Stimulated activated naive B cell treated with anti-CD40 and anti-IgM and Interleukin-4, amounts not matched to agents 10 μg/mL and 1 μg/mL and 100 μg/mL, for 72 hours (primary cell): ENCODE measurements at regions not wholly inside any gene's neighbourhood (a gene's known extent, or its start where the extent isn't known, plus 50 kb on each side); places are given as distances from the start of the nearest gene placed in this dataset.

Experiments used
- ATAC-seq, 2 donors: fragments of 150-1000 bp; cut with Tn5 transposase; replicated peaks; 2 replicates each; pipeline ENCODE4 v1.10.0; 2021; ENCODE audit warnings: moderate library complexity in 1 of 2
- DNase-seq: peaks from one replicate; pipeline ENCODE4 v3.0.0; 2021
- H3K27ac Mint-ChIP-seq: one replicate; pipeline ENCODE4 v1.8.0; 2022; ENCODE audit warnings: mild to moderate bottlenecking, mixed read lengths
- H3K27me3 Mint-ChIP-seq, 2 donors: one replicate each; pipeline ENCODE4 v1.8.0; 2022; ENCODE audit warnings: mixed read lengths in 2 of 2
- H3K36me3 Mint-ChIP-seq, 2 donors: one replicate each; pipeline ENCODE4 v1.8.0; 2022; ENCODE audit warnings: mixed read lengths in 2 of 2, mild to moderate bottlenecking in 1 of 2
- H3K4me1 Mint-ChIP-seq, 2 donors: one replicate each; pipeline ENCODE4 v1.8.0; 2022; ENCODE audit warnings: mixed read lengths in 2 of 2, mild to moderate bottlenecking in 1 of 2
- H3K4me3 Mint-ChIP-seq, 2 donors: one replicate each; pipeline ENCODE4 v1.8.0; 2022; ENCODE audit warnings: mild to moderate bottlenecking in 2 of 2, mixed read lengths in 2 of 2, moderate library complexity in 1 of 2
- H3K9me3 Mint-ChIP-seq, 2 donors: one replicate each; pipeline ENCODE4 v1.8.0; 2022; ENCODE audit warnings: mixed read lengths in 2 of 2, mild to moderate bottlenecking in 1 of 2

- DNase-seq = no peak
- Mint-ChIP-seq H3K36me3 (no peaks in the 10 kb centered on the region), H3K27me3 (no peaks in the 10 kb centered on the region), H3K27ac (no peak overlapping the region), H3K4me3 (no peak overlapping the region), H3K4me1 (no peaks in the 10 kb centered on the region), H3K9me3 (no peaks in the 10 kb centered on the region)
- ATAC-seq = no peak
Measured at GRCh38 chr7:8906396-8907075, 473.1 kb downstream of the NXPH1 start.

GRCh38 chr7:8908889-8909288 lies 475.5 kb downstream of the NXPH1 start:
- no peaks in the 10 kb centered on the region for H3K36me3 Mint-ChIP-seq
- no peak overlapping the region for H3K27ac Mint-ChIP-seq
- no peak for ATAC-seq
- H3K4me1 Mint-ChIP-seq = no peaks in the 10 kb centered on the region
- no peak for DNase-seq
- no peaks in the 10 kb centered on the region for H3K27me3 Mint-ChIP-seq
- H3K9me3 Mint-ChIP-seq = no peaks in the 10 kb centered on the region
- no peak overlapping the region for H3K4me3 Mint-ChIP-seq

GRCh38 chr7:8913682-8914081 lies 480.3 kb downstream of the NXPH1 start:
- Mint-ChIP-seq H3K4me1 (no peaks in the 10 kb centered on the region), H3K27me3 (no peaks in the 10 kb centered on the region), H3K4me3 (no peak overlapping the region), H3K36me3 (no peaks in the 10 kb centered on the region), H3K27ac (no peak overlapping the region), H3K9me3 (peaks cover 0 to 6% of the 10 kb centered on the region in 2 donors)
- DNase-seq (no peak), ATAC-seq (no peak)

GRCh38 chr7:8921807-8922206 lies 488.4 kb downstream of the NXPH1 start:
- H3K4me3 Mint-ChIP-seq = no peak overlapping the region
- no peak for ATAC-seq

GRCh38 chr7:8922726-8923125 lies 489.3 kb downstream of the NXPH1 start:
- Mint-ChIP-seq H3K4me3 (no peak overlapping the region), H3K4me1 (no peaks in the 10 kb centered on the region), H3K27ac (no peak overlapping the region), H3K9me3 (peaks cover 11 to 14% of the 10 kb centered on the region in 2 donors), H3K27me3 (no peaks in the 10 kb centered on the region), H3K36me3 (no peaks in the 10 kb centered on the region)
- ATAC-seq (no peak), DNase-seq (no peak)

More at GRCh38 chr7:8921807-8922206, 488.4 kb downstream of the NXPH1 start:
- no peak overlapping the region for H3K27ac Mint-ChIP-seq
- H3K4me1 Mint-ChIP-seq = no peaks in the 10 kb centered on the region
- H3K36me3 Mint-ChIP-seq = no peaks in the 10 kb centered on the region
- peaks cover 11 to 14% of the 10 kb centered on the region in 2 donors for H3K9me3 Mint-ChIP-seq
- H3K27me3 Mint-ChIP-seq = no peaks in the 10 kb centered on the region
- DNase-seq = no peak

- H3K27me3 Mint-ChIP-seq = no peaks in the 10 kb centered on the region
- no peak overlapping the region for H3K4me3 Mint-ChIP-seq
- no peak overlapping the region for H3K27ac Mint-ChIP-seq
- ATAC-seq (no peak), DNase-seq (no peak)
- H3K9me3 Mint-ChIP-seq = peaks cover 9 to 14% of the 10 kb centered on the region in 2 donors
- H3K36me3 Mint-ChIP-seq = no peaks in the 10 kb centered on the region
- H3K4me1 Mint-ChIP-seq = no peaks in the 10 kb centered on the region
Measured at GRCh38 chr7:8923164-8923806, 489.9 kb downstream of the NXPH1 start.

GRCh38 chr7:8931906-8932646 lies 498.7 kb downstream of the NXPH1 start:
- ATAC-seq (no peak), DNase-seq (no peak)
- Mint-ChIP-seq H3K27me3 (no peaks in the 10 kb centered on the region), H3K4me3 (no peak overlapping the region), H3K36me3 (no peaks in the 10 kb centered on the region), H3K27ac (no peak overlapping the region), H3K4me1 (no peaks in the 10 kb centered on the region), H3K9me3 (peaks cover 0 to 13% of the 10 kb centered on the region in 2 donors)

GRCh38 chr7:8932751-8933150 lies 499.3 kb downstream of the NXPH1 start:
- Mint-ChIP-seq H3K27ac (no peak overlapping the region), H3K9me3 (peaks cover 0 to 13% of the 10 kb centered on the region in 2 donors), H3K27me3 (no peaks in the 10 kb centered on the region), H3K4me3 (no peak overlapping the region), H3K4me1 (no peaks in the 10 kb centered on the region), H3K36me3 (no peaks in the 10 kb centered on the region)
- ATAC-seq = no peak
- no peak for DNase-seq

GRCh38 chr7:8937204-8937603 lies 503.8 kb downstream of the NXPH1 start:
- H3K9me3 Mint-ChIP-seq = peaks cover 2 to 13% of the 10 kb centered on the region in 2 donors
- H3K27me3 Mint-ChIP-seq = no peaks in the 10 kb centered on the region

GRCh38 chr7:8938044-8938805 lies 504.8 kb downstream of the NXPH1 start:
- Mint-ChIP-seq H3K27me3 (no peaks in the 10 kb centered on the region), H3K9me3 (peaks cover 2 to 16% of the 10 kb centered on the region in 2 donors)
- no peak for ATAC-seq

More at GRCh38 chr7:8937204-8937603, 503.8 kb downstream of the NXPH1 start:
- DNase-seq = no peak
- H3K4me3 Mint-ChIP-seq = no peak overlapping the region
- ATAC-seq = no peak
- no peak overlapping the region for H3K27ac Mint-ChIP-seq
- no peaks in the 10 kb centered on the region for H3K36me3 Mint-ChIP-seq
- no peaks in the 10 kb centered on the region for H3K4me1 Mint-ChIP-seq

GRCh38 chr7:8939446-8939845 lies 506.0 kb downstream of the NXPH1 start:
- Mint-ChIP-seq H3K9me3 (peaks cover 2 to 12% of the 10 kb centered on the region in 2 donors), H3K4me1 (no peaks in the 10 kb centered on the region)
- no peak for ATAC-seq

More at GRCh38 chr7:8938044-8938805, 504.8 kb downstream of the NXPH1 start:
- H3K36me3 Mint-ChIP-seq = no peaks in the 10 kb centered on the region
- no peak overlapping the region for H3K4me3 Mint-ChIP-seq
- H3K27ac Mint-ChIP-seq = no peak overlapping the region
- DNase-seq = no peak
- no peaks in the 10 kb centered on the region for H3K4me1 Mint-ChIP-seq

GRCh38 chr7:8963722-8964121 lies 530.3 kb downstream of the NXPH1 start:
- Mint-ChIP-seq H3K36me3 (no peaks in the 10 kb centered on the region), H3K4me3 (no peak overlapping the region), H3K4me1 (no peaks in the 10 kb centered on the region), H3K9me3 (peaks cover 0 to 3% of the 10 kb centered on the region in 2 donors), H3K27ac (no peak overlapping the region), H3K27me3 (no peaks in the 10 kb centered on the region)
- DNase-seq = no peak
- ATAC-seq = no peak

More at GRCh38 chr7:8939446-8939845, 506.0 kb downstream of the NXPH1 start:
- H3K27ac Mint-ChIP-seq = no peak overlapping the region
- no peak for DNase-seq
- no peaks in the 10 kb centered on the region for H3K27me3 Mint-ChIP-seq
- no peaks in the 10 kb centered on the region for H3K36me3 Mint-ChIP-seq
- no peak overlapping the region for H3K4me3 Mint-ChIP-seq

GRCh38 chr7:8965177-8965576 lies 531.8 kb downstream of the NXPH1 start:
- Mint-ChIP-seq H3K27me3 (no peaks in the 10 kb centered on the region), H3K9me3 (peaks cover 0 to 4% of the 10 kb centered on the region in 2 donors), H3K4me1 (no peaks in the 10 kb centered on the region), H3K4me3 (no peak overlapping the region), H3K27ac (no peak overlapping the region), H3K36me3 (no peaks in the 10 kb centered on the region)
- ATAC-seq (no peak), DNase-seq (no peak)

GRCh38 chr7:8973601-8974000 lies 540.2 kb downstream of the NXPH1 start:
- DNase-seq = no peak
- Mint-ChIP-seq H3K36me3 (no peaks in the 10 kb centered on the region), H3K27me3 (no peaks in the 10 kb centered on the region), H3K4me3 (no peak overlapping the region), H3K27ac (no peak overlapping the region), H3K4me1 (no peaks in the 10 kb centered on the region), H3K9me3 (peaks cover 4 to 5% of the 10 kb centered on the region in 2 donors)
- ATAC-seq = no peak
